HG03520 (cell line): ENCODE measurements at regions not wholly inside any gene's neighbourhood (a gene's known extent, or its start where the extent isn't known, plus 50 kb on each side); places are given as distances from the start of the nearest gene placed in this dataset.

Experiments
- ATAC-seq: cut with Tn5 transposase; IDR thresholded peaks from one replicate; pipeline ENCODE4 v1.9.1; 2021; ENCODE audit warnings: mild to moderate bottlenecking, moderate library complexity; ENCODE audit not compliant: unreplicated experiment

- no peak for ATAC-seq
Measured at GRCh38 chr4:11132478-11132877, 296.2 kb downstream of the HS3ST1 start.

DNA sequence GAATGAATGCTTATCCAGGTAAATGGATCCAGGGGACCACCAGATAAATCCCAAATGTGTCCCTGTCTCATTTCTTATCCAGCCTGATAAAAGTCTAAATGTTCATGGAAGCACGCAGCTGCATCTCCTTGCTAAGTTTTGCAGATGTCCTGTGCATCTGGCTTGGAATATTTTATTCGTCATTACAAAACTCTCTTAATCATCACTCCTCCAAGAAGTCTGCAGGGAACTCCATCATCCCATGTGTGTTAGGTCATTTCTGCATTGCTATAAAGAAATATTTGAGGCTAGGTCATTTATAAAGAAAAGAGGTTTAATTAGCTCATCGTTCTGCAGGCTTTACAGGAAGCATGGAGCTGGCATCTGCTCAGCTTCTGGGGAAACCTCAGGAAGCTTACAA lies 297.2 kb downstream of the HS3ST1 start:
- no peak for ATAC-seq

DNA sequence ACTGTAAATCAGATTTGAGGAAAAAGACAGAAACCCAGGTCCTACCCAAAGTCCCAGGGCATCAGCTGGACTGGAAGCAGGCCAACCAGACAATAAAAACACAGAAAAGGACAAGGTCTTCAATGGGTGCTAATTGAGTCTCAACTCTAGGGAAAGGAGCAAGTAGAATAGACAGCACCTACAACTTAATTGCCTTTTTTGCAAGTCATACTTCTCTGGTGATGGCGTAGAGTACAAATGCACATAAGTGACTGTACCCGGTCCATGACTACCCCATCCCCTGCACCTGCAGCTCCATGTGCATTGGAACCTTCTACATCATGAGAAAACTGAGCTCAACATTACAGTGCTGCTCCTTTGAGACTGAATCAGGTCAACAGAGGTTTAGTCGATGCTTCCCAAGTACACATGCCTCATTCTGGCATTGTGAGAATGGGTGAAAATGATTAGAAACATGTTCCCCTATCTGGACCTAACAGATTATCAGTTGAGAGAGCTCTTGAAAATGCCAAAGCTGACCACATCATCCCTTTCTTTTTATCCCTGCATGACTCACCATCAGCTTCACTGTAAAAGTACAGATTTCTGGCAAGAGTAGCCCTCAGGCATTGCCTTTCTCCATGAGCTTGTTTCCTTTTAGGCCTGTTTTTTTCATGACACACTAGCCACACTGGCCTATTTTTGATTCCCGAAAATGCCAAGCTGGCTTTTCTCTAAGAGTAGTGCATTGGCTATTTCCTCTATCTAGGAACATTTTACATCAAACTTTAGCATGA lies 298.3 kb downstream of the HS3ST1 start:
- ATAC-seq = no peak

- ATAC-seq = no peak
Measured at GRCh38 chr4:11120435-11120834, 308.3 kb downstream of the HS3ST1 start.

GRCh38 chr4:11119474-11119873 lies 309.2 kb downstream of the HS3ST1 start:
- ATAC-seq = no peak

- ATAC-seq = no peak
Measured at GRCh38 chr4:11118513-11118912, 310.2 kb downstream of the HS3ST1 start.

- ATAC-seq = no peak
Measured at GRCh38 chr4:11116940-11117339, 311.8 kb downstream of the HS3ST1 start.

DNA sequence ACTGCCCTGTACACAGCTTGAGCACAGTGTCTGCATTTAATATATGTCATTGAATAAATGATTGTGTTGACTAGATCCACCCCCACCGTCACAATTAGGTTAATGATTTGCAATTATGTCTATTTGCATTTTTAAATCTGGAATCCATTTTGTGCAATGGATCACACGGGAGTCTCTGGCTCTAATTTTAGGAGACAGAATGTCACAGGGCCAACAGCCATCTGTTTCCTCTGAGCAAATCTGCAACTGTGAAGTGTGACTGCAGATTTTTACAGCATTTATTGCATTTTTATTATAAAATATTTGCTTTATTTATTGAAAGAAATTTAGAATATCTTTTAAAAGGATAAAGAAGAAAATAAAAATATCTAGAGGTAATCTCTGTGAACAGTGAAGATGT lies 316.8 kb downstream of the HS3ST1 start:
- no peak for ATAC-seq

- no peak for ATAC-seq
Measured at GRCh38 chr4:11111370-11111769, 317.3 kb downstream of the HS3ST1 start.

DNA sequence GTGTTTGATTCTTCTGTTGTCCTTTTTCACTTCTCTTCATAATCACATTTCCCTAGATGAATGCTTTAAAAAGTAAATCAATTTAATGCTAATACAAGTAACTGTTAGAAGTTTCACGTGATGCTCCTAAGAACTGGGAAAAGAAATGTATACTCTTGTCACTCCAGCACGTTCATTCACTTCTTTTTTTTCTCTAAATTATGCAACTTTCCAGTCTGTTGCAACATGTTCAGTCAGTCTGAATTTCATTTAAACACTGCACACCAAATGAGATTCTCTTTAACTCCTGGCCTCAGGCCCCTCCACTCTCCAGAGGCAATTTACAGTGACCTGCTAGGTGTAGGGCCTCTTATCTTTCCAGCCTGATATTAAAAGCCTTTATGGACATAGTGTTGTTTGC lies 321.9 kb downstream of the HS3ST1 start:
- no peak for ATAC-seq

GRCh38 chr4:11106190-11106589 lies 322.5 kb downstream of the HS3ST1 start:
- peak; percentile 74 for ATAC-seq

- ATAC-seq = no peak
Measured at GRCh38 chr4:11105715-11106114, 323.0 kb downstream of the HS3ST1 start.

DNA sequence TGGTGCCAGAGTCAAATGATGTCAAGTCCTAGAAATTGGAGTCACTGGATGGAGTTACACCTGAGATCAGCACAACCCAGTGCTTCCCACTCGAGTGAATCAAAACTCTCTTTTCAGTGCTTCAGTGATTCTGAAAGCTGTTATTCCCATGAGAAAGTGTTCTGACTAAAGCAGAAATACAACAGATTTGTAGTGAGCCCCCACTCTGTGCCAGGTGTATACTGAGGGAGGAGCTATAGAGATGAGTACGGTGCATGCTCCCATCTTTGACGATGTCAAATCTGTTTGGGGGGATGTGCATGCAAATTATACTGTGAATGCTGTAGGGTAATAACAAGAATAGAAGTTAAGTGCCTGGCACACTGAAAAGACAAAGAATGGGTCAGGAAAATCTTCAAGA lies 330.2 kb downstream of the HS3ST1 start:
- no peak for ATAC-seq

- ATAC-seq = no peak
Measured at GRCh38 chr4:11097725-11098124, 331.0 kb downstream of the HS3ST1 start.

GRCh38 chr4:11081006-11081405 lies 347.7 kb downstream of the HS3ST1 start:
- no peak for ATAC-seq

- ATAC-seq = no peak
Measured at GRCh38 chr4:11079171-11079570, 349.5 kb downstream of the HS3ST1 start.

GRCh38 chr4:11074581-11075241 lies 354.0 kb downstream of the HS3ST1 start:
- ATAC-seq = no peak

GRCh38 chr4:11073621-11074051 lies 355.1 kb downstream of the HS3ST1 start:
- no peak for ATAC-seq

- ATAC-seq = no peak
Measured at GRCh38 chr4:11072999-11073398, 355.7 kb downstream of the HS3ST1 start.

DNA sequence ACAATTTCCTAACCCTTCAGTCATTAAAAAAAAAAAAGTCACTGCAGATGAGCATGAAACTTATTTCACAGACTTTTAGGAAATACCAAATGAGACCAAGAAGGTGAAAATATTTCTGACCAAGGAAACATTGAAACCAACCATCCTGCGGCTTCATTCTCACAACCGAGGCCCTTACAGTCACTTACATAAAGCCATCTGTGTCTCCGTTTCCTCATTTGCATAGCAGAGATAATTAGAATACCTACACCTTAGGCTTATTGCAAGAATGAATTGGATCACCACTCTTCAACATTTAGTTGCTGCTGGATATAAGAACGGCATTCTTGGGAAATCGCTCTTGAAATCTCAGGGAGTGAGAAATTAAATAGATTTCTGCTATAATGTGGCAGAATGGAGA lies 356.2 kb downstream of the HS3ST1 start:
- no peak for ATAC-seq

GRCh38 chr4:11070813-11071212 lies 357.9 kb downstream of the HS3ST1 start:
- ATAC-seq = no peak

- no peak for ATAC-seq
Measured at GRCh38 chr4:11069581-11070211, 359.0 kb downstream of the HS3ST1 start.
